K562 (cell line): ENCODE measurements at regions not wholly inside any gene's neighbourhood (a gene's known extent, or its start where the extent isn't known, plus 50 kb on each side); places are given as distances from the start of the nearest gene placed in this dataset.

ENCODE experiments used
- ATAC-seq: fragments of 200-7000 bp; cut with Tn5 transposase; 3 replicates; pipeline ENCODE4 v1.9.1; 2020; ENCODE audit warnings: moderate library complexity
- BruUV-seq: library from RNA; stranded (reverse); fragments of 400-500 nt; replicated peaks from 2 replicates; lab custom pipeline; 2021; lab: Mats Ljungman, UMichigan
- CTCF ChIA-PET: fragments of 300-600 bp; formaldehyde crosslinking; extraction: SDS; loops from one replicate; lab custom pipeline; 2021; ENCODE audit warnings: low intra/inter-chr PET ratio; lab: Yijun Ruan, JAX
- POLR2A ChIA-PET: fragments of 300-600, 350-650 bp; sonication (Branson Sonifier 250); formaldehyde crosslinking; extraction: SDS; loops from one replicate; lab custom pipeline; 2021; ENCODE audit warnings: antibody characterized with exemption, inconsistent platforms; lab: Yijun Ruan, JAX
- DNase-seq, 4 experiments: peaks; one replicate each; pipeline versions ENCODE4 v3.0.0 to v3.0.0-alpha.2; 2011 to 2018; ENCODE audit warnings: low spot score in 3 of 4, mixed read lengths in 3 of 4; ENCODE audit errors: extremely low read depth in 1 of 4
- FAIRE-seq: peaks from 2 replicates; lab custom pipeline; 2011; peaks lifted over from hg19 to GRCh38; lab: Jason Lieb, UNC
- H2AFZ ChIP-seq: 2 replicates; pipeline ENCODE4 v1.6.0; 2011; ENCODE audit warnings: low read depth, low read length, control low read depth, inconsistent platforms
- H3K27ac ChIP-seq: fragments of 200-600 bp; 3 replicates; pipeline ENCODE4 v1.8.0; 2011; ENCODE audit warnings: low read depth, mild to moderate bottlenecking, control low read depth, inconsistent platforms, low read length, moderate library complexity, mixed read lengths; ENCODE audit errors: extremely low read depth
- H3K27me3 ChIP-seq, 2 experiments: fragments of 300-600 bp in 1 of 2; 2 replicates in 1 of 2; 3 replicates in 1 of 2; pipeline versions ENCODE4 v1.6.0 to v1.8.0; 2011; ENCODE audit warnings: inconsistent platforms in 2 of 2, low read length in 2 of 2, mild to moderate bottlenecking in 1 of 2, mixed read lengths in 1 of 2, moderate library complexity in 1 of 2; ENCODE audit not compliant: control insufficient read depth in 2 of 2, insufficient read depth in 2 of 2
- H3K36me3 ChIP-seq: fragments of 300-600 bp; 3 replicates; pipeline ENCODE4 v1.8.0; 2011; ENCODE audit warnings: mild to moderate bottlenecking, low read length, inconsistent platforms; ENCODE audit not compliant: control insufficient read depth, insufficient read depth
- H3K4me1 ChIP-seq, 2 experiments: fragments of 200-600 bp in 1 of 2; replicated peaks in 1 of 2; 2 replicates in 1 of 2; 3 replicates in 1 of 2; pipeline versions ENCODE4 v1.5.1 to v1.8.0; 2011; ENCODE audit warnings: inconsistent platforms in 2 of 2, low read length in 2 of 2, mild to moderate bottlenecking in 1 of 2, mixed read lengths in 1 of 2, moderate library complexity in 1 of 2; ENCODE audit not compliant: control insufficient read depth in 2 of 2, insufficient read depth in 2 of 2
- H3K4me2 ChIP-seq: 2 replicates; pipeline ENCODE4 v1.6.1; 2011; ENCODE audit warnings: low read length, control low read depth, inconsistent platforms, mixed read lengths; ENCODE audit not compliant: insufficient read depth
- H3K4me3 ChIP-seq: fragments of 200-600 bp; sonication (generic), shearing (Covaris generic); 2 replicates; pipeline ENCODE4 v1.5.1; 2016; ENCODE audit warnings: control low read depth, inconsistent platforms
- H3K79me2 ChIP-seq: fragments of 200-600 bp; 3 replicates; pipeline ENCODE4 v1.8.0; 2011; ENCODE audit warnings: low read length, inconsistent platforms; ENCODE audit not compliant: control insufficient read depth, insufficient read depth
- H3K9ac ChIP-seq, 2 experiments: 2 replicates each; pipeline versions ENCODE4 v1.6.0 to v1.6.1; 2011; ENCODE audit warnings: low read depth in 2 of 2, low read length in 2 of 2, control low read depth in 1 of 2, inconsistent platforms in 1 of 2, mild to moderate bottlenecking in 1 of 2, mixed read lengths in 1 of 2; ENCODE audit not compliant: insufficient read depth in 1 of 2
- H3K9me1 ChIP-seq: one replicate; pipeline ENCODE4 v1.6.0; 2011; ENCODE audit warnings: inconsistent platforms, mild to moderate bottlenecking, low read length, moderate library complexity; ENCODE audit not compliant: control insufficient read depth, insufficient read depth
- H3K9me3 ChIP-seq: replicated peaks from 2 replicates; pipeline ENCODE4 v1.5.1; 2011; ENCODE audit warnings: low read depth, low read length, inconsistent platforms; ENCODE audit not compliant: control insufficient read depth, insufficient read depth
- H4K20me1 ChIP-seq: replicated peaks from 2 replicates; pipeline ENCODE4 v1.6.1; 2011; ENCODE audit warnings: low read length, inconsistent platforms, mixed read lengths; ENCODE audit not compliant: control insufficient read depth, insufficient read depth
- KAT2B ChIP-seq: IDR thresholded peaks from one replicate; pipeline ENCODE4 v1.6.1; 2012; ENCODE audit warnings: low read depth, mild to moderate bottlenecking, control low read depth, inconsistent platforms, low read length, moderate library complexity
- ZBTB7A ChIP-seq: IDR thresholded peaks from 2 replicates; pipeline ENCODE4 v1.6.1; 2011; ENCODE audit warnings: low read depth, mild to moderate bottlenecking, low read length, moderate library complexity, borderline replicate concordance; ENCODE audit not compliant: control insufficient read depth
- ZC3H11A ChIP-seq: IDR thresholded peaks from 2 replicates; pipeline ENCODE4 v1.6.1; 2012; ENCODE audit warnings: low read depth, low read length, improper control_type of control experiment
- WGBS: fragments of 100-300 bp; shearing (Covaris generic); methylation state at CpG from one replicate; pipeline ENCODE4 v1.1.6; 2016; ENCODE audit warnings: low coverage, mixed read lengths; ENCODE audit not compliant: insufficient coverage; ENCODE audit errors: missing lambda C conversion rate; 5-methylcytosine and 5-hydroxymethylcytosine counted together
- in situ Hi-C: fragments of 300-500 bp; cut with MboI; formaldehyde crosslinking; loops from 4 replicates; pipeline ENCODE4 v1.15.0; 2018; ENCODE audit warnings: inconsistent platforms, mixed read lengths
- intact Hi-C: fragments of 100-400 bp; cut with micrococcal nuclease; formaldehyde crosslinking; loops from 2 replicates; pipeline ENCODE4 v1.14.2; 2022
- TF ChIP-seq, protein P1 (sequence below): fragments of 250-450 bp; sonication (Bioruptor Pico); IDR thresholded peaks from 2 replicates; pipeline ENCODE4 v1.5.0; 2021

- Histone ChIP-seq H3K4me1 (no peaks in the 10 kb centered on the region; a peak in 2 of 5 replicates), H2AFZ (peak overlapping the region; percentile 44; the same call in 1 of the 2 replicates), H3K9me1 (no peaks in the 10 kb centered on the region), H3K27ac (no peak overlapping the region), H3K9me3 (peaks cover 4% of the 10 kb centered on the region; the same call in 1 of the 2 replicates), H3K36me3 (no peaks in the 10 kb centered on the region), H3K4me3 (no peak overlapping the region), H3K27me3 (no peaks in the 10 kb centered on the region), H4K20me1 (no peaks in the 10 kb centered on the region), H3K9ac (no peak overlapping the region), H3K4me2 (no peak overlapping the region), H3K79me2 (no peaks in the 10 kb centered on the region)
- intact Hi-C loops = loop anchor here (2.0 to 10.0 kb wide), 5 partner anchors 85 to 775 kb away; partner anchors contain the start of gene DNAH7
- no TSS peak for BruUV-seq
- FAIRE-seq (no peak), ATAC-seq (no peak), DNase-seq (no peak)
- 0% methylated on average over 1 of the region's 1 CpG for WGBS
- in situ Hi-C loops = loop anchor here (10.0 kb wide), 1 partner anchor 335 kb away; the partner anchor contains the start of gene SLC39A10
- TF ChIP-seq ZBTB7A = no peak
- TF ChIP-seq, protein P1, sequence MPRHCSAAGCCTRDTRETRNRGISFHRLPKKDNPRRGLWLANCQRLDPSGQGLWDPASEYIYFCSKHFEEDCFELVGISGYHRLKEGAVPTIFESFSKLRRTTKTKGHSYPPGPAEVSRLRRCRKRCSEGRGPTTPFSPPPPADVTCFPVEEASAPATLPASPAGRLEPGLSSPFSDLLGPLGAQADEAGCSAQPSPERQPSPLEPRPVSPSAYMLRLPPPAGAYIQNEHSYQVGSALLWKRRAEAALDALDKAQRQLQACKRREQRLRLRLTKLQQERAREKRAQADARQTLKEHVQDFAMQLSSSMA (CRISPR knock-in tag) = no peak
- TF ChIP-seq KAT2B = no peak
- TF ChIP-seq ZC3H11A = no peak
- POLR2A ChIA-PET = interaction anchor here (1.1 kb wide), 1 partner anchor 340 kb away, joined by 3 read pairs; no protein-coding TSS in a partner anchor
- CTCF ChIA-PET = no interaction called here
Observed at GRCh38 chr2:195319548-195320412, 337.2 kb upstream of the SLC39A10 start.
